ENCODE measurements at regions not wholly inside any gene's neighbourhood (a gene's known extent, or its start where the extent isn't known, plus 50 kb on each side); places are given as distances from the start of the nearest gene placed in this dataset.

DNA sequence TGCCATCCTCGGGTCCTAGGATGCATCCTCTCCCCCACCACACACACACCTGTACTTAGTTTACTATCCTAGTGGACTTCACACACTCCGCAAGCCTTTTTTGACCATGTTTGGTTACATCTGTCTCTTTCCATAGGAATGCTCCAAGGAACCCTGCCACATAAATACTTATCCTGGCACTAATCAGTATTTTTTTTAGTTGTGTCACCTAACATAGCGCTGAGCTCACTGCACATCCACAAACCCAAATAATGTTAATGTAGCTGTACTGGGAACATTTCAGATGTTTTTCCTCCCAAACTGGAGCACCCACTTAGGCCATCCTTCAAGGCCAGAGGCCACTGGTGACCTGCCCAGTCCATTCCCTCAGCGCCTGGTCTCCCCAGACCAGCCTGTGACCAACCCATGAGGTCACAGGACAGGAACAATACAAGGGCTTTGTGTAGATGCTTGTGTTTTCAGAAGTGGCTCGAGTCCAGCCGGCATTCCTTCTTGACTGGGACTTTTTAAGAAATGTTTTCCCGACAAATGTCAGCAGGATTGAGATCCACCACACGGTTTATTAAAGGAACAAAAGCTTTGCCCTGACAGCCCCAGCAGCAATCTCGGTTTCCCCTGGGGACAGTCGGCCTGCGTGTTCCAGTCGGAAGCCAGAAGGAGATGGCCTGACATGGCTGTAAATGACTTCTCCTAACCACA lies 181.4 kb downstream of the JCAD start:
- no peaks in the 10 kb centered on the region for H3K9me3 ChIP-seq (replicated peaks; ENCODE audit: control insufficient read depth, insufficient read depth, low read length)
- ChIA-PET CTCF (interaction anchor here (1.1 to 1.7 kb wide), 5 partner anchors 10 to 20 kb away, joined by 3 to 4 read pairs (median 3); no protein-coding TSS in a partner anchor), POLR2A (no interaction called here)
- H3K9me1 ChIP-seq (replicated peaks; ENCODE audit: control insufficient read depth, extremely low read depth, insufficient read depth, low read length): no peaks in the 10 kb centered on the region
- no peaks in the 10 kb centered on the region for H3K27me3 ChIP-seq (ENCODE audit: control insufficient read depth in 2 of 2, insufficient read depth in 2 of 2, low read length in 2 of 2)
- peaks cover 9% of the 10 kb centered on the region for H3K4me1 ChIP-seq (ENCODE audit: control insufficient read depth, extremely low read depth, insufficient read depth, low read length)
- intact Hi-C loops (cut with micrococcal nuclease) (no loop called here), dilution Hi-C loops (cut with MboI; ENCODE audit: extremely low pct_ligation_motif_present, low sequenced_read_pairs) (no loop called here)
- no peak overlapping the region for H3K9ac ChIP-seq (replicated peaks; ENCODE audit: extremely low read depth, insufficient read depth, low read length)
- H3K36me3 ChIP-seq (ENCODE audit: control insufficient read depth in 2 of 2, extremely low read depth in 1 of 2, insufficient read depth in 2 of 2, low read length in 2 of 2): no peaks in the 10 kb centered on the region
- H3K4me2 ChIP-seq (ENCODE audit: insufficient read depth, low read length): no peak overlapping the region
- H3K4me3 ChIP-seq (replicated peaks in 1 of 3; ENCODE audit: insufficient read depth in 1 of 3, low read depth in 1 of 3, low read length in 3 of 3): no peak overlapping the region
- no peaks in the 10 kb centered on the region for H3K79me2 ChIP-seq (ENCODE audit: control insufficient read depth, insufficient read depth, low read length)
- TF ChIP-seq POLR2AphosphoS5 (IDR thresholded peaks at IDR 0.05; ENCODE audit: insufficient read depth, low read depth, low read length) (no peak), MYC (IDR thresholded peaks at IDR 0.05; ENCODE audit: low read depth, low read length) (no peak), GATA2 (IDR thresholded peaks at IDR 0.05; ENCODE audit: insufficient read depth, insufficient read length, low read depth, low read length) (no peak), JUN (IDR thresholded peaks at IDR 0.05; ENCODE audit: borderline replicate concordance, insufficient read depth, insufficient read length, low read depth) (no peak), EZH2 (IDR thresholded peaks at IDR 0.05; ENCODE audit: borderline replicate concordance, low read depth, low read length, severe bottlenecking) (no peak), FOS (IDR thresholded peaks at IDR 0.05; ENCODE audit: borderline replicate concordance, insufficient read depth, low read length) (no peak), CTCF (IDR thresholded peaks at IDR 0.05; ENCODE audit: extremely low read depth in 1 of 2, insufficient read depth in 1 of 2, low read depth in 1 of 2, low read length in 2 of 2) (no peak), POLR2A (IDR thresholded peaks at IDR 0.05; ENCODE audit: low read depth, low read length) (no peak)
- TF ChIP-seq, protein P1, sequence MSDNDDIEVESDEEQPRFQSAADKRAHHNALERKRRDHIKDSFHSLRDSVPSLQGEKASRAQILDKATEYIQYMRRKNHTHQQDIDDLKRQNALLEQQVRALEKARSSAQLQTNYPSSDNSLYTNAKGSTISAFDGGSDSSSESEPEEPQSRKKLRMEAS (IDR thresholded peaks at IDR 0.05; ENCODE audit: insufficient read depth, insufficient read length): no peak
- DNase-seq (ENCODE audit: low read depth, low spot score): peak; percentile 35
- H2AFZ ChIP-seq (ENCODE audit: low read depth, low read length): peak overlapping the region; percentile 10
- no TSS peak for BruUV-seq (replicated peaks)
- H3K27ac ChIP-seq (ENCODE audit: insufficient read depth, low read depth, low read length): no peak overlapping the region
- no peaks in the 10 kb centered on the region for H4K20me1 ChIP-seq (replicated peaks; ENCODE audit: control insufficient read depth, extremely low read depth, insufficient read depth, low read length)
- FAIRE-seq: peak; percentile 62

Measured in endothelial cell of umbilical vein (primary cell).